DND-41 (cell line): ENCODE measurements at regions not wholly inside any gene's neighbourhood (a gene's known extent, or its start where the extent isn't known, plus 50 kb on each side); places are given as distances from the start of the nearest gene placed in this dataset.

ENCODE experiments used
- ATAC-seq: fragments of 200-7000 bp; cut with Tn5 transposase; 3 replicates; pipeline ENCODE4 v1.9.1; 2021; ENCODE audit warnings: low read depth; ENCODE audit not compliant: insufficient read depth
- DNase-seq: peaks from one replicate; pipeline ENCODE4 v3.0.0-alpha.2; 2020
- H2AFZ ChIP-seq: 2 replicates; pipeline ENCODE4 v1.6.0; 2012; ENCODE audit warnings: low read depth, low read length
- H3K27ac ChIP-seq: 2 replicates; pipeline ENCODE4 v1.5.1; 2012; ENCODE audit warnings: low read length, inconsistent platforms
- H3K27me3 ChIP-seq: fragments of 200-600 bp; sonication (generic); 2 replicates; pipeline ENCODE4 v1.6.0; 2012; ENCODE audit warnings: low read length, mild to moderate bottlenecking, inconsistent platforms; ENCODE audit not compliant: insufficient read depth, poor library complexity
- H3K36me3 ChIP-seq: 2 replicates; pipeline ENCODE4 v1.5.1; 2012; ENCODE audit warnings: low read length, inconsistent platforms; ENCODE audit not compliant: insufficient read depth
- H3K4me1 ChIP-seq: 2 replicates; pipeline ENCODE4 v1.5.1; 2012; ENCODE audit warnings: mild to moderate bottlenecking, low read length; ENCODE audit not compliant: insufficient read depth
- H3K4me2 ChIP-seq: 2 replicates; pipeline ENCODE4 v1.6.0; 2012; ENCODE audit warnings: mild to moderate bottlenecking, moderate library complexity, low read length, inconsistent platforms; ENCODE audit not compliant: insufficient read depth
- H3K4me3 ChIP-seq, 2 experiments: fragments of 200-600 bp in 1 of 2; shearing (Covaris generic) in 1 of 2; 2 replicates each; pipeline ENCODE4 v1.5.1; 2012 to 2016; ENCODE audit warnings: inconsistent platforms in 2 of 2, low read length in 2 of 2, mild to moderate bottlenecking in 2 of 2, low read depth in 1 of 2, moderate library complexity in 1 of 2
- H3K79me2 ChIP-seq: 2 replicates; pipeline ENCODE4 v1.6.0; 2012; ENCODE audit warnings: low read length, inconsistent platforms; ENCODE audit not compliant: insufficient read depth
- H3K9ac ChIP-seq: 2 replicates; pipeline ENCODE4 v1.6.0; 2012; ENCODE audit warnings: low read depth, mild to moderate bottlenecking, inconsistent platforms, low read length, moderate library complexity
- H3K9me3 ChIP-seq: 2 replicates; pipeline ENCODE4 v1.5.1; 2012; ENCODE audit warnings: low read length, moderate library complexity, mild to moderate bottlenecking, inconsistent platforms; ENCODE audit not compliant: insufficient read depth, severe bottlenecking
- H4K20me1 ChIP-seq: 2 replicates; pipeline ENCODE4 v1.6.0; 2012; ENCODE audit warnings: low read length; ENCODE audit not compliant: insufficient read depth
- CTCF ChIP-seq: IDR thresholded peaks from 2 replicates; pipeline ENCODE4 v1.5.1; 2012; ENCODE audit warnings: borderline replicate concordance, low read length, moderate library complexity, mild to moderate bottlenecking; ENCODE audit not compliant: poor library complexity, severe bottlenecking; ENCODE audit errors: extremely low read depth
- EZH2 ChIP-seq: IDR thresholded peaks from 3 replicates; pipeline ENCODE4 v1.6.1; 2012; ENCODE audit warnings: borderline replicate concordance, low read depth, mild to moderate bottlenecking, moderate library complexity, low read length, inconsistent platforms; ENCODE audit not compliant: severe bottlenecking

DNA sequence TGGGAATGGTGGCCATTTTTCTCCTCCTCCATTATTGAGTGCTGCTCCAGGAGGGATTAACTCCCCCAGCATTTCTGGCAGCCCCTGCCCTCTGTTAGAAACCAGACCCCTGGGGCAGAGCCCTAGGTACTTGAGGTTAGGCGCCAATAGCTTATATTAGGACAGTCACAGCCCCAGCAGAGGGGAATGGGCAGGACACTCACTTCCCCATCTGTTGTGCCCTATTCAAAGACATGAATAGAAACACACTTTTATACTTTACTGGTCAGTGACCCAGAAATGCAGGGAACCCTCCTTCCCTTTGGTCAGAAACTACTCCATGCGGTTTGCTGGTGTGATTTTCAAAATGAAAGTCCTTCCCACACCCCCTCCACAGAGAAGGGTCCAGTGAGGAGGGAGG lies 267.7 kb downstream of the PTBP2 start:
- Histone ChIP-seq H3K79me2 (no peaks in the 10 kb centered on the region), H3K27ac (no peak overlapping the region), H2AFZ (no peak overlapping the region), H4K20me1 (no peaks in the 10 kb centered on the region), H3K4me3 (no peak overlapping the region), H3K9me3 (no peaks in the 10 kb centered on the region), H3K36me3 (no peaks in the 10 kb centered on the region), H3K4me1 (no peaks in the 10 kb centered on the region), H3K27me3 (no peaks in the 10 kb centered on the region), H3K4me2 (no peak overlapping the region), H3K9ac (no peak overlapping the region)
- no peak for TF ChIP-seq CTCF
- no peak for TF ChIP-seq EZH2
- DNase-seq (no peak), ATAC-seq (no peak)

- no peak for TF ChIP-seq EZH2
- TF ChIP-seq CTCF: no peak
- Histone ChIP-seq H3K4me2 (no peak overlapping the region), H3K4me3 (no peak overlapping the region), H3K36me3 (no peaks in the 10 kb centered on the region), H3K27ac (no peak overlapping the region), H3K9ac (no peak overlapping the region), H3K9me3 (no peaks in the 10 kb centered on the region), H3K79me2 (no peaks in the 10 kb centered on the region), H3K27me3 (no peaks in the 10 kb centered on the region), H3K4me1 (no peaks in the 10 kb centered on the region), H2AFZ (no peak overlapping the region), H4K20me1 (no peaks in the 10 kb centered on the region)
- ATAC-seq (no peak), DNase-seq (no peak)
Observed at GRCh38 chr1:96990136-96990535, 268.6 kb downstream of the PTBP2 start.

DNA sequence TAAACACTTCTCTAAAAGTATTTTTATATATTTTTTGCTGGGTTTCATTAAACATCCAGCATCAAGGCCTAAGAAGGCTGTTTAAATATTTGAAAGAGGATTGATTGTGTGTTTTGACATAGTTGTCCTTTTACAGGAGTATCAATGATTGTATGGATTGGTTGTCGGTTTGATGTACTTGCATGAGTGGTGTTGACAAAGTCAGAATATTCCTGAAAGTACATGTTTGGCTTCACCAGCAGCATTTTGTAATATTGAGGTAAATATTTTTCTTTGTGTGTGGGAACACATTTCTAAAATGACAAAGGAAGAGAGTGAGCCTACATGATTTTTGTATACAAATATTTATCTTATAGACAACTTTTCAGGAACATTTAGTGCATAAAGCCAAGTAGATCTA lies 269.7 kb downstream of the PTBP2 start:
- no peak for DNase-seq
- TF ChIP-seq CTCF (no peak), EZH2 (no peak)

DNA sequence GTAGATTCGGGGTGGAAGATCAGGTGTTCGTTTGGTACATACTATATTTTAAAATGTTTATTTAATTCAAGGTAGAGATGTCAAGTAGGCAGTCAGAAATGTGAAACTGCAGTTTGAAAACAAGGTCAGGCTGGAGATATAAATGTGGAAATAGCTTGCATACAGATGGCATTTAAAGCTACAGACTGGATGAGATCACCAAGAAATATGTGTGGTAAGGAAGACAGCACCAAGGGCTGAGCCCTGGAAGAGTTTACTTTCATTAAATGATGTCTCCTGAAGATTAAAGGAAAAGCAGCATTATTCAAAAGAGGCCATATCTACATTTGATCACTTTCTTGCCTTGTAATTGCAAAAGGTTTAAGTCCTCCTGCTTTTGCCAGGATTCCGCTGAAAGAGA lies 271.3 kb downstream of the PTBP2 start:
- no peaks in the 10 kb centered on the region for H3K4me1 ChIP-seq
- no peak for DNase-seq
- H2AFZ ChIP-seq: no peak overlapping the region

More for the DNA sequence above, 269.7 kb downstream of the PTBP2 start:
- Histone ChIP-seq H3K79me2 (no peaks in the 10 kb centered on the region), H3K4me2 (no peak overlapping the region), H4K20me1 (no peaks in the 10 kb centered on the region), H3K9ac (no peak overlapping the region), H3K36me3 (no peaks in the 10 kb centered on the region), H3K27ac (no peak overlapping the region), H3K4me3 (no peak overlapping the region), H2AFZ (no peak overlapping the region), H3K9me3 (no peaks in the 10 kb centered on the region), H3K27me3 (no peaks in the 10 kb centered on the region), H3K4me1 (no peaks in the 10 kb centered on the region)
- ATAC-seq: no peak

More for the DNA sequence above, 271.3 kb downstream of the PTBP2 start:
- no peak overlapping the region for H3K4me2 ChIP-seq
- H3K79me2 ChIP-seq: no peaks in the 10 kb centered on the region
- no peaks in the 10 kb centered on the region for H4K20me1 ChIP-seq
- no peaks in the 10 kb centered on the region for H3K36me3 ChIP-seq
- no peak for ATAC-seq
- no peak overlapping the region for H3K9ac ChIP-seq
- no peaks in the 10 kb centered on the region for H3K9me3 ChIP-seq
- no peaks in the 10 kb centered on the region for H3K27me3 ChIP-seq
- TF ChIP-seq CTCF (no peak), EZH2 (no peak)
- H3K27ac ChIP-seq: no peak overlapping the region
- no peak overlapping the region for H3K4me3 ChIP-seq
